ENCODE measurements at regions not wholly inside any gene's neighbourhood (a gene's known extent, or its start where the extent isn't known, plus 50 kb on each side); places are given as distances from the start of the nearest gene placed in this dataset.

DNA sequence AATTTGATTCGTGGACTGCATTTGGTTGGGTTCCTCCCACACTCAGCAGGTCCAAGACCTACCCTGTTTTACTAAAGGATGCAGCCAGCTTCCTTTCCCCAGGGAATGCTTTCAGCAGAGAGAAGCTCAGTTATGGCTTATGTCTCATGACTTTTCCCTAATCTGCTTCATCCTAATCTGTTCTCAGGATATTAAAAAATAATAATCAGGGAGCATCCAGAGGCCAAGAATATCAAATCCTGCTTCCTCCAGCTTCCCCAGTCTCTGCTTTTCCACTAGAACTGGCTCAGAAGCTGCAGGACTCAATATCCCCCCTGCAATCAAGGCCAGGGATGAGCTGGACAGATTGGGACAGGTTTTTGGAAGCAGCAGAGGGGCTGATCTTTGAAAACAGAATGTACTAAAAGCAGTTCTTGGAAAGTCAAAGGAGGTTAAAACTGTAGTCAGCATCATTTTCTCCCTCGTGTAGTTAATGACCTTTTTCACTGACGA is 326.9 kb upstream of the TNP1 start:
- TF ChIP-seq, protein P1, sequence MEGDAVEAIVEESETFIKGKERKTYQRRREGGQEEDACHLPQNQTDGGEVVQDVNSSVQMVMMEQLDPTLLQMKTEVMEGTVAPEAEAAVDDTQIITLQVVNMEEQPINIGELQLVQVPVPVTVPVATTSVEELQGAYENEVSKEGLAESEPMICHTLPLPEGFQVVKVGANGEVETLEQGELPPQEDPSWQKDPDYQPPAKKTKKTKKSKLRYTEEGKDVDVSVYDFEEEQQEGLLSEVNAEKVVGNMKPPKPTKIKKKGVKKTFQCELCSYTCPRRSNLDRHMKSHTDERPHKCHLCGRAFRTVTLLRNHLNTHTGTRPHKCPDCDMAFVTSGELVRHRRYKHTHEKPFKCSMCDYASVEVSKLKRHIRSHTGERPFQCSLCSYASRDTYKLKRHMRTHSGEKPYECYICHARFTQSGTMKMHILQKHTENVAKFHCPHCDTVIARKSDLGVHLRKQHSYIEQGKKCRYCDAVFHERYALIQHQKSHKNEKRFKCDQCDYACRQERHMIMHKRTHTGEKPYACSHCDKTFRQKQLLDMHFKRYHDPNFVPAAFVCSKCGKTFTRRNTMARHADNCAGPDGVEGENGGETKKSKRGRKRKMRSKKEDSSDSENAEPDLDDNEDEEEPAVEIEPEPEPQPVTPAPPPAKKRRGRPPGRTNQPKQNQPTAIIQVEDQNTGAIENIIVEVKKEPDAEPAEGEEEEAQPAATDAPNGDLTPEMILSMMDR (IDR thresholded peaks at IDR 0.05; ENCODE audit: insufficient read depth, low read length, poor library complexity, severe bottlenecking) = no peak
- no peak for TF ChIP-seq EZH2phosphoT487 (conservative IDR thresholded peaks at IDR 0.05; ENCODE audit: low read length)

All from SU-DHL-6 (cell line).